OCI-LY7 (cell line): ENCODE measurements at regions not wholly inside any gene's neighbourhood (a gene's known extent, or its start where the extent isn't known, plus 50 kb on each side); places are given as distances from the start of the nearest gene placed in this dataset.

Experiments used
- CTCF ChIP-seq: fragments of 200-600 bp; sonication (generic); conservative IDR thresholded peaks from 2 replicates; pipeline ENCODE4 v1.5.1; 2014; ENCODE audit warnings: mild to moderate bottlenecking, antibody characterized with exemption, low read length, moderate library complexity, mixed read lengths
- EZH2phosphoT487 ChIP-seq: fragments of 200-600 bp; sonication (generic); IDR thresholded peaks from 2 replicates; pipeline ENCODE4 v1.6.1; 2018; ENCODE audit warnings: low read depth, borderline replicate concordance, mild to moderate bottlenecking, mixed run types, antibody characterized with exemption, low read length, moderate library complexity, mixed read lengths

- TF ChIP-seq CTCF, result no peak
- TF ChIP-seq EZH2phosphoT487, result no peak
Measured at GRCh38 chr1:69409731-69410456, 157.8 kb upstream of the LRRC7 start.
